DND-41 (cell line): ENCODE measurements at regions not wholly inside any gene's neighbourhood (a gene's known extent, or its start where the extent isn't known, plus 50 kb on each side); places are given as distances from the start of the nearest gene placed in this dataset.

Experiments
- ATAC-seq: fragments of 200-7000 bp; cut with Tn5 transposase; 3 replicates; pipeline ENCODE4 v1.9.1; 2021; ENCODE audit warnings: low read depth; ENCODE audit not compliant: insufficient read depth
- DNase-seq: peaks from one replicate; pipeline ENCODE4 v3.0.0-alpha.2; 2020
- H2AFZ ChIP-seq: 2 replicates; pipeline ENCODE4 v1.6.0; 2012; ENCODE audit warnings: low read depth, low read length
- H3K27ac ChIP-seq: 2 replicates; pipeline ENCODE4 v1.5.1; 2012; ENCODE audit warnings: low read length, inconsistent platforms
- H3K27me3 ChIP-seq: fragments of 200-600 bp; sonication (generic); 2 replicates; pipeline ENCODE4 v1.6.0; 2012; ENCODE audit warnings: low read length, mild to moderate bottlenecking, inconsistent platforms; ENCODE audit not compliant: insufficient read depth, poor library complexity
- H3K36me3 ChIP-seq: 2 replicates; pipeline ENCODE4 v1.5.1; 2012; ENCODE audit warnings: low read length, inconsistent platforms; ENCODE audit not compliant: insufficient read depth
- H3K4me1 ChIP-seq: 2 replicates; pipeline ENCODE4 v1.5.1; 2012; ENCODE audit warnings: mild to moderate bottlenecking, low read length; ENCODE audit not compliant: insufficient read depth
- H3K4me2 ChIP-seq: 2 replicates; pipeline ENCODE4 v1.6.0; 2012; ENCODE audit warnings: mild to moderate bottlenecking, moderate library complexity, low read length, inconsistent platforms; ENCODE audit not compliant: insufficient read depth
- H3K4me3 ChIP-seq, 2 experiments: fragments of 200-600 bp in 1 of 2; shearing (Covaris generic) in 1 of 2; 2 replicates each; pipeline ENCODE4 v1.5.1; 2012 to 2016; ENCODE audit warnings: inconsistent platforms in 2 of 2, low read length in 2 of 2, mild to moderate bottlenecking in 2 of 2, low read depth in 1 of 2, moderate library complexity in 1 of 2
- H3K79me2 ChIP-seq: 2 replicates; pipeline ENCODE4 v1.6.0; 2012; ENCODE audit warnings: low read length, inconsistent platforms; ENCODE audit not compliant: insufficient read depth
- H3K9ac ChIP-seq: 2 replicates; pipeline ENCODE4 v1.6.0; 2012; ENCODE audit warnings: low read depth, mild to moderate bottlenecking, inconsistent platforms, low read length, moderate library complexity
- H3K9me3 ChIP-seq: 2 replicates; pipeline ENCODE4 v1.5.1; 2012; ENCODE audit warnings: low read length, moderate library complexity, mild to moderate bottlenecking, inconsistent platforms; ENCODE audit not compliant: insufficient read depth, severe bottlenecking
- H4K20me1 ChIP-seq: 2 replicates; pipeline ENCODE4 v1.6.0; 2012; ENCODE audit warnings: low read length; ENCODE audit not compliant: insufficient read depth
- EZH2 ChIP-seq: IDR thresholded peaks from 3 replicates; pipeline ENCODE4 v1.6.1; 2012; ENCODE audit warnings: borderline replicate concordance, low read depth, mild to moderate bottlenecking, moderate library complexity, low read length, inconsistent platforms; ENCODE audit not compliant: severe bottlenecking
- TF ChIP-seq, protein P1 (sequence below): IDR thresholded peaks from 2 replicates; pipeline ENCODE4 v1.5.1; 2012; ENCODE audit warnings: borderline replicate concordance, low read length, moderate library complexity, mild to moderate bottlenecking; ENCODE audit not compliant: poor library complexity, severe bottlenecking; ENCODE audit errors: extremely low read depth

- ATAC-seq: no peak
- Histone ChIP-seq H4K20me1 (no peaks in the 10 kb centered on the region), H3K9ac (no peak overlapping the region), H3K79me2 (no peaks in the 10 kb centered on the region), H3K27ac (no peak overlapping the region), H3K9me3 (no peaks in the 10 kb centered on the region), H2AFZ (no peak overlapping the region), H3K4me1 (no peaks in the 10 kb centered on the region), H3K4me3 (no peak overlapping the region), H3K4me2 (no peak overlapping the region), H3K27me3 (no peaks in the 10 kb centered on the region), H3K36me3 (no peaks in the 10 kb centered on the region)
- DNase-seq: no peak
- TF ChIP-seq, protein P1, sequence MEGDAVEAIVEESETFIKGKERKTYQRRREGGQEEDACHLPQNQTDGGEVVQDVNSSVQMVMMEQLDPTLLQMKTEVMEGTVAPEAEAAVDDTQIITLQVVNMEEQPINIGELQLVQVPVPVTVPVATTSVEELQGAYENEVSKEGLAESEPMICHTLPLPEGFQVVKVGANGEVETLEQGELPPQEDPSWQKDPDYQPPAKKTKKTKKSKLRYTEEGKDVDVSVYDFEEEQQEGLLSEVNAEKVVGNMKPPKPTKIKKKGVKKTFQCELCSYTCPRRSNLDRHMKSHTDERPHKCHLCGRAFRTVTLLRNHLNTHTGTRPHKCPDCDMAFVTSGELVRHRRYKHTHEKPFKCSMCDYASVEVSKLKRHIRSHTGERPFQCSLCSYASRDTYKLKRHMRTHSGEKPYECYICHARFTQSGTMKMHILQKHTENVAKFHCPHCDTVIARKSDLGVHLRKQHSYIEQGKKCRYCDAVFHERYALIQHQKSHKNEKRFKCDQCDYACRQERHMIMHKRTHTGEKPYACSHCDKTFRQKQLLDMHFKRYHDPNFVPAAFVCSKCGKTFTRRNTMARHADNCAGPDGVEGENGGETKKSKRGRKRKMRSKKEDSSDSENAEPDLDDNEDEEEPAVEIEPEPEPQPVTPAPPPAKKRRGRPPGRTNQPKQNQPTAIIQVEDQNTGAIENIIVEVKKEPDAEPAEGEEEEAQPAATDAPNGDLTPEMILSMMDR: no peak
These were observed 373.9 kb downstream of the GLRX3 start for GRCh38 chr10:130509881-130510689.

DNA sequence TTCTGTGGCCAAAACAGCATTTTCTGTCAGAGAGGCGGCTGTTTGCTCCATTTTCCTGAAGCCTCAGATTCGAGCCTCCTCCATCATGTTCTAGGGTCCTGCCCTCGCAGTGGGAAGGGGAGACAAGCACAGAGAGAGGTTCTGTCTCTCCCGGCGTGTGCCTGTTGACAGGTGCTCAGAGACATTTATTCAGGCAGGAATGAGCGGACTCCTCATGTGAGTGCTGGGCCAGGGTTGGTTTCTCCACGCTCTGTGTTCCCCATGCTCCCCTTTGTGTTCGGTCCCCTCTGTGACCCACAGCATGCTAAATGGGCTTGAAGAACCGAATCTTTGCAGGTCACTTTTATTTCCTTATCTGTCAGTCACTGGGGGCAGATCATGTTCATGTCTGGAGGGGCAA is 374.6 kb downstream of the GLRX3 start:
- no peak overlapping the region for H3K9ac ChIP-seq
- H3K4me1 ChIP-seq: no peaks in the 10 kb centered on the region
- no peak overlapping the region for H2AFZ ChIP-seq
- no peaks in the 10 kb centered on the region for H3K9me3 ChIP-seq
- H4K20me1 ChIP-seq: no peaks in the 10 kb centered on the region
- H3K4me3 ChIP-seq: no peak overlapping the region
- DNase-seq: no peak
- H3K27ac ChIP-seq: no peak overlapping the region
- TF ChIP-seq, protein P1: no peak
- no peak overlapping the region for H3K4me2 ChIP-seq
- H3K36me3 ChIP-seq: no peaks in the 10 kb centered on the region
- H3K79me2 ChIP-seq: no peaks in the 10 kb centered on the region
- H3K27me3 ChIP-seq: no peaks in the 10 kb centered on the region
- ATAC-seq: no peak

- H3K9me3 ChIP-seq: no peaks in the 10 kb centered on the region
- no peaks in the 10 kb centered on the region for H3K4me1 ChIP-seq
- no peak overlapping the region for H3K4me3 ChIP-seq
- H3K27ac ChIP-seq: no peak overlapping the region
- TF ChIP-seq EZH2: no peak
- TF ChIP-seq, protein P1: no peak
- ATAC-seq: no peak
- no peaks in the 10 kb centered on the region for H4K20me1 ChIP-seq
- H3K36me3 ChIP-seq: no peaks in the 10 kb centered on the region
- H3K79me2 ChIP-seq: no peaks in the 10 kb centered on the region
- no peak for DNase-seq
- H3K4me2 ChIP-seq: no peak overlapping the region
- no peak overlapping the region for H2AFZ ChIP-seq
- no peak overlapping the region for H3K9ac ChIP-seq
- H3K27me3 ChIP-seq: no peaks in the 10 kb centered on the region
These were observed 375.6 kb downstream of the GLRX3 start for GRCh38 chr10:130511766-130512165.
